ENCODE measurements at regions not wholly inside any gene's neighbourhood (a gene's known extent, or its start where the extent isn't known, plus 50 kb on each side); places are given as distances from the start of the nearest gene placed in this dataset.

GRCh38 chr1:37158113-37158749 lies 123.9 kb upstream of the GRIK3 start:
- Mint-ChIP-seq H3K4me1 (no peaks in the 10 kb centered on the region), H3K9me3 (no peaks in the 10 kb centered on the region), H3K27ac (no peak overlapping the region), H3K36me3 (ENCODE audit: low read depth) (no peaks in the 10 kb centered on the region), H3K4me3 (no peak overlapping the region), H3K27me3 (no peaks in the 10 kb centered on the region)
- ChIA-PET CTCF (interaction anchor here (0.6 kb wide), 1 partner anchor 603 kb away, joined by 3 read pairs; no protein-coding TSS in a partner anchor), POLR2A (no interaction called here)
- DNase-seq, result no peak

GRCh38 chr1:37159102-37159501 lies 124.8 kb upstream of the GRIK3 start:
- no peaks in the 10 kb centered on the region for H3K4me1 Mint-ChIP-seq
- ChIA-PET CTCF (no interaction called here), POLR2A (no interaction called here)
- H3K36me3 Mint-ChIP-seq (ENCODE audit: low read depth), result no peaks in the 10 kb centered on the region
- H3K27ac Mint-ChIP-seq, result no peak overlapping the region
- DNase-seq, result no peak
- H3K27me3 Mint-ChIP-seq, result no peaks in the 10 kb centered on the region
- no peaks in the 10 kb centered on the region for H3K9me3 Mint-ChIP-seq
- H3K4me3 Mint-ChIP-seq, result no peak overlapping the region

- no peak overlapping the region for H3K4me3 Mint-ChIP-seq
- POLR2A ChIA-PET, result no interaction called here
- no peak for DNase-seq
- H3K27ac Mint-ChIP-seq, result no peak overlapping the region
- H3K4me1 Mint-ChIP-seq, result no peaks in the 10 kb centered on the region
- H3K36me3 Mint-ChIP-seq (ENCODE audit: low read depth), result no peaks in the 10 kb centered on the region
- CTCF ChIA-PET, result no interaction called here
- peaks cover 4% of the 10 kb centered on the region for H3K27me3 Mint-ChIP-seq
- peaks cover 4% of the 10 kb centered on the region for H3K9me3 Mint-ChIP-seq
Measured at GRCh38 chr1:37161171-37161570, 126.9 kb upstream of the GRIK3 start.

GRCh38 chr1:37162059-37162458 lies 127.7 kb upstream of the GRIK3 start:
- Mint-ChIP-seq H3K27ac (no peak overlapping the region), H3K4me3 (no peak overlapping the region), H3K27me3 (peaks cover 5% of the 10 kb centered on the region), H3K9me3 (peaks cover 4% of the 10 kb centered on the region), H3K36me3 (ENCODE audit: low read depth) (no peaks in the 10 kb centered on the region), H3K4me1 (no peaks in the 10 kb centered on the region)
- no peak for DNase-seq
- ChIA-PET POLR2A (no interaction called here), CTCF (no interaction called here)

- Mint-ChIP-seq H3K9me3 (peaks cover 4% of the 10 kb centered on the region), H3K27ac (no peak overlapping the region), H3K4me3 (no peak overlapping the region), H3K36me3 (ENCODE audit: low read depth) (no peaks in the 10 kb centered on the region), H3K27me3 (peaks cover 15% of the 10 kb centered on the region), H3K4me1 (no peaks in the 10 kb centered on the region)
- ChIA-PET CTCF (no interaction called here), POLR2A (no interaction called here)
- DNase-seq, result no peak
Measured at GRCh38 chr1:37166005-37166404, 131.7 kb upstream of the GRIK3 start.

GRCh38 chr1:37167479-37167878 lies 133.2 kb upstream of the GRIK3 start:
- Mint-ChIP-seq H3K36me3 (ENCODE audit: low read depth) (no peaks in the 10 kb centered on the region), H3K4me1 (no peaks in the 10 kb centered on the region), H3K27me3 (peaks cover 15% of the 10 kb centered on the region), H3K9me3 (peaks cover 4% of the 10 kb centered on the region), H3K4me3 (no peak overlapping the region), H3K27ac (no peak overlapping the region)
- no peak for DNase-seq
- CTCF ChIA-PET, result no interaction called here
- POLR2A ChIA-PET, result no interaction called here

- no peaks in the 10 kb centered on the region for H3K4me1 Mint-ChIP-seq
- ChIA-PET POLR2A (no interaction called here), CTCF (no interaction called here)
- H3K27me3 Mint-ChIP-seq, result peaks cover 18% of the 10 kb centered on the region
- H3K27ac Mint-ChIP-seq, result no peak overlapping the region
- no peak for DNase-seq
- peaks cover 4% of the 10 kb centered on the region for H3K9me3 Mint-ChIP-seq
- no peaks in the 10 kb centered on the region for H3K36me3 Mint-ChIP-seq (ENCODE audit: low read depth)
- H3K4me3 Mint-ChIP-seq, result no peak overlapping the region
Measured at GRCh38 chr1:37169241-37169640, 134.9 kb upstream of the GRIK3 start.

GRCh38 chr1:37169743-37170275 lies 135.5 kb upstream of the GRIK3 start:
- Mint-ChIP-seq H3K27ac (no peak overlapping the region), H3K9me3 (peaks cover 2% of the 10 kb centered on the region), H3K36me3 (ENCODE audit: low read depth) (no peaks in the 10 kb centered on the region), H3K4me3 (no peak overlapping the region), H3K4me1 (no peaks in the 10 kb centered on the region), H3K27me3 (peaks cover 18% of the 10 kb centered on the region)
- no peak for DNase-seq
- POLR2A ChIA-PET, result no interaction called here
- CTCF ChIA-PET, result no interaction called here

- no peak for DNase-seq
- Mint-ChIP-seq H3K36me3 (ENCODE audit: low read depth) (no peaks in the 10 kb centered on the region), H3K4me3 (no peak overlapping the region), H3K27me3 (peaks cover 12% of the 10 kb centered on the region), H3K27ac (no peak overlapping the region), H3K9me3 (no peaks in the 10 kb centered on the region), H3K4me1 (no peaks in the 10 kb centered on the region)
- POLR2A ChIA-PET, result no interaction called here
- CTCF ChIA-PET, result interaction anchor here (0.5 kb wide), 1 partner anchor 112 kb away, joined by 4 read pairs; no protein-coding TSS in a partner anchor
Measured at GRCh38 chr1:37171691-37172090, 137.4 kb upstream of the GRIK3 start.

GRCh38 chr1:37174341-37174740 lies 140.0 kb upstream of the GRIK3 start:
- POLR2A ChIA-PET, result no interaction called here
- no peak for DNase-seq
- Mint-ChIP-seq H3K27ac (no peak overlapping the region), H3K9me3 (no peaks in the 10 kb centered on the region), H3K4me3 (no peak overlapping the region), H3K27me3 (peaks cover 5% of the 10 kb centered on the region), H3K4me1 (no peaks in the 10 kb centered on the region), H3K36me3 (ENCODE audit: low read depth) (no peaks in the 10 kb centered on the region)
- CTCF ChIA-PET, result no interaction called here

- Mint-ChIP-seq H3K4me3 (no peak overlapping the region), H3K4me1 (no peaks in the 10 kb centered on the region), H3K27me3 (peaks cover 5% of the 10 kb centered on the region), H3K36me3 (ENCODE audit: low read depth) (no peaks in the 10 kb centered on the region), H3K9me3 (no peaks in the 10 kb centered on the region), H3K27ac (no peak overlapping the region)
- ChIA-PET POLR2A (no interaction called here), CTCF (no interaction called here)
- no peak for DNase-seq
Measured at GRCh38 chr1:37174876-37175275, 140.6 kb upstream of the GRIK3 start.

GRCh38 chr1:37175666-37176215 lies 141.4 kb upstream of the GRIK3 start:
- no peak for DNase-seq
- Mint-ChIP-seq H3K27me3 (peaks cover 3% of the 10 kb centered on the region), H3K9me3 (no peaks in the 10 kb centered on the region), H3K4me3 (no peak overlapping the region), H3K27ac (no peak overlapping the region), H3K4me1 (no peaks in the 10 kb centered on the region), H3K36me3 (ENCODE audit: low read depth) (no peaks in the 10 kb centered on the region)
- CTCF ChIA-PET, result no interaction called here
- POLR2A ChIA-PET, result no interaction called here

GRCh38 chr1:37176269-37176668 lies 142.0 kb upstream of the GRIK3 start:
- no peak for DNase-seq
- H3K4me3 Mint-ChIP-seq, result no peak overlapping the region
- POLR2A ChIA-PET, result no interaction called here
- H3K9me3 Mint-ChIP-seq, result no peaks in the 10 kb centered on the region
- H3K4me1 Mint-ChIP-seq, result no peaks in the 10 kb centered on the region
- CTCF ChIA-PET, result no interaction called here
- no peaks in the 10 kb centered on the region for H3K36me3 Mint-ChIP-seq (ENCODE audit: low read depth)
- peaks cover 3% of the 10 kb centered on the region for H3K27me3 Mint-ChIP-seq
- H3K27ac Mint-ChIP-seq, result no peak overlapping the region

- Mint-ChIP-seq H3K4me3 (no peak overlapping the region), H3K36me3 (ENCODE audit: low read depth) (no peaks in the 10 kb centered on the region), H3K27ac (no peak overlapping the region), H3K9me3 (peaks cover under 1% of the 10 kb centered on the region), H3K27me3 (peaks cover 8% of the 10 kb centered on the region), H3K4me1 (no peaks in the 10 kb centered on the region)
- POLR2A ChIA-PET, result no interaction called here
- CTCF ChIA-PET, result no interaction called here
- peak; percentile 33 for DNase-seq
Measured at GRCh38 chr1:37177230-37177864, 143.0 kb upstream of the GRIK3 start.

Data from activated CD4-positive, alpha-beta T cell treated with anti-CD3 and anti-CD28 coated beads, Interleukin-2, amount 10 ng/mL, durations not matched to agents 7 days and 5 days (primary cell).